ENCODE measurements at regions not wholly inside any gene's neighbourhood (a gene's known extent, or its start where the extent isn't known, plus 50 kb on each side); places are given as distances from the start of the nearest gene placed in this dataset.

- peaks cover 0 to 2% (median 0%) of the 10 kb centered on the region in 3 experiments; a peak in 3 of 7 replicates for H3K36me3 Mint-ChIP-seq (ENCODE audit: insufficient read depth in 1 of 3, low read depth in 3 of 3)
- no peak overlapping the region for H2BK20ac ChIP-seq (ENCODE audit: low read depth, low read length, poor library complexity, severe bottlenecking)
- no peak overlapping the region for H2AFZ ChIP-seq (ENCODE audit: low read length)
- H3K27ac ChIP-seq (ENCODE audit: insufficient read length, low read depth, low read length), result no peak overlapping the region
- no peaks in the 10 kb centered on the region; the same call in 1 of the 2 replicates for H3K4me1 ChIP-seq (ENCODE audit: insufficient read depth, low read length)
- H4K5ac ChIP-seq (ENCODE audit: insufficient read length, low read depth, low read length), result no peak overlapping the region
- H3K18ac ChIP-seq (ENCODE audit: insufficient read length, low read depth, low read length), result no peak overlapping the region
- no peak overlapping the region for H2BK15ac ChIP-seq (ENCODE audit: low read depth, low read length)
- no peak overlapping the region for H4K91ac ChIP-seq (ENCODE audit: insufficient read length, low read depth, low read length)
- no peak overlapping the region for H2AK5ac ChIP-seq (ENCODE audit: insufficient read length, low read length)
- no peaks in the 10 kb centered on the region for H4K20me1 ChIP-seq (ENCODE audit: control insufficient read depth, insufficient read depth, insufficient read length)
- no peaks in the 10 kb centered on the region for H3K27me3 ChIP-seq (ENCODE audit: insufficient read depth, low read length)
- no peak overlapping the region for H3K14ac ChIP-seq (ENCODE audit: insufficient read depth, low read length)
- no peak overlapping the region for H4K8ac ChIP-seq (replicated peaks; ENCODE audit: insufficient read length, low read depth, low read length)
- H3K9ac ChIP-seq (ENCODE audit: extremely low read depth, insufficient read length, low read length), result no peak overlapping the region
- TF ChIP-seq CTCF (conservative IDR thresholded peaks at IDR 0.05), result no peak
- H3K23ac ChIP-seq (ENCODE audit: insufficient read length, low read depth, low read length), result no peak overlapping the region
- no peak overlapping the region for H3K56ac ChIP-seq (ENCODE audit: insufficient read length, low read depth, low read length)
- H3K23me2 ChIP-seq (ENCODE audit: insufficient read length, low read depth, low read length, poor library complexity, severe bottlenecking), result no peaks in the 10 kb centered on the region
- no peak overlapping the region for H3T11ph ChIP-seq (ENCODE audit: low read length)
- H2BK5ac ChIP-seq (ENCODE audit: insufficient read length, low read length), result no peak overlapping the region
- peaks cover 19 to 23% of the 10 kb centered on the region in 2 experiments for H3K4me1 Mint-ChIP-seq
- no peak overlapping the region for H2BK120ac ChIP-seq (ENCODE audit: low read depth, low read length, poor library complexity, severe bottlenecking)
- H3K4me2 ChIP-seq (ENCODE audit: insufficient read depth, insufficient read length, low read length), result no peak overlapping the region
- H3K79me2 ChIP-seq (ENCODE audit: insufficient read depth, low read length), result no peaks in the 10 kb centered on the region
- no peak overlapping the region for H3K4ac ChIP-seq (ENCODE audit: low read depth, low read length)
- no peak overlapping the region for H3K27ac Mint-ChIP-seq
- H2BK12ac ChIP-seq (ENCODE audit: insufficient read length, low read depth, low read length), result no peak overlapping the region
- peaks cover 0 to 3% of the 10 kb centered on the region in 2 experiments; a peak in 2 of 5 replicates for H3K9me3 Mint-ChIP-seq
- no peaks in the 10 kb centered on the region for H3K79me1 ChIP-seq (ENCODE audit: insufficient read depth, low read depth, low read length, poor library complexity, severe bottlenecking)
- no CpG with 5 or more reads among the region's 4 CpGs for WGBS (ENCODE audit: extremely low coverage, insufficient read length, low lambda C conversion rate)
- H3K27me3 Mint-ChIP-seq (ENCODE audit: low read depth), result no peaks in the 10 kb centered on the region; the same call in 1 of the 2 replicates
- H3K9me3 ChIP-seq (ENCODE audit: control insufficient read depth, low read depth, low read length), result no peaks in the 10 kb centered on the region
- H3K4me3 Mint-ChIP-seq, result no peak overlapping the region
- no peak for DNase-seq
Observed at GRCh38 chr3:144629381-144629780, 657.8 kb downstream of the DIPK2A start.

Data from H9 (cell line).